C4-2B (cell line): ENCODE measurements at regions not wholly inside any gene's neighbourhood (a gene's known extent, or its start where the extent isn't known, plus 50 kb on each side); places are given as distances from the start of the nearest gene placed in this dataset.

ENCODE experiments used
- H3K27ac ChIP-seq: fragments of 450-650 bp; 2 replicates; pipeline ENCODE4 v1.5.1; 2017
- CTCF ChIP-seq: fragments of 450-650 bp; conservative IDR thresholded peaks from 2 replicates; pipeline ENCODE4 v1.5.1; 2017; ENCODE audit warnings: mild to moderate bottlenecking
- ZFX ChIP-seq: fragments of 450-650 bp; IDR thresholded peaks from 2 replicates; pipeline ENCODE4 v1.6.1; 2017

DNA sequence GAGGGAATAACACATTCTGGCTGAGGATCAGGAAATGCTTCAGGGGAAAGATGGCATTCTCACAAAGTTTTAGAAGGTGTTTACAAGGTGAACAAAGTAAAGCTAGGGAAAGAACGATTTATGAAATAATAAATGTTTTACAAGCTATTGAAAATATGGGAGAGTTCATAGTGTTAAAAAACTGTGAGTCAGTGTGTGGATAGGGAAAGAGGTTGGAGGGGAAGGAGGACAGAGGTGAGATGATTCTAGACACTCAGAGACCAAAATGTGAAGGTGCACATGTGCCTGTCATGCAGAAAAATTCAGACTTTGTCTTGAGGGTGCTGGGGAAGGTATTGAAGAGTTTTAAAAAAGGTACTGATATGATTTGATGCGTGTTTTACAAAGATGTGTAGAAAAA is 476.1 kb downstream of the TDRD3 start:
- H3K27ac ChIP-seq = no peak overlapping the region
- TF ChIP-seq CTCF (no peak), ZFX (no peak)

GRCh38 chr13:60869941-60870613 is 473.1 kb downstream of the TDRD3 start:
- no peak overlapping the region for H3K27ac ChIP-seq
- no peak for TF ChIP-seq CTCF
- TF ChIP-seq ZFX = no peak

- H3K27ac ChIP-seq = no peak overlapping the region
- TF ChIP-seq ZFX (no peak), CTCF (no peak)
These were observed 472.2 kb downstream of the TDRD3 start for GRCh38 chr13:60869225-60869624.

- no peak overlapping the region for H3K27ac ChIP-seq
- TF ChIP-seq ZFX (no peak), CTCF (no peak)
These were observed 465.0 kb downstream of the TDRD3 start for GRCh38 chr13:60862036-60862435.

- no peak for TF ChIP-seq CTCF
- no peak for TF ChIP-seq ZFX
- H3K27ac ChIP-seq = no peak overlapping the region
These were observed 460.7 kb downstream of the TDRD3 start for GRCh38 chr13:60857698-60858097.

DNA sequence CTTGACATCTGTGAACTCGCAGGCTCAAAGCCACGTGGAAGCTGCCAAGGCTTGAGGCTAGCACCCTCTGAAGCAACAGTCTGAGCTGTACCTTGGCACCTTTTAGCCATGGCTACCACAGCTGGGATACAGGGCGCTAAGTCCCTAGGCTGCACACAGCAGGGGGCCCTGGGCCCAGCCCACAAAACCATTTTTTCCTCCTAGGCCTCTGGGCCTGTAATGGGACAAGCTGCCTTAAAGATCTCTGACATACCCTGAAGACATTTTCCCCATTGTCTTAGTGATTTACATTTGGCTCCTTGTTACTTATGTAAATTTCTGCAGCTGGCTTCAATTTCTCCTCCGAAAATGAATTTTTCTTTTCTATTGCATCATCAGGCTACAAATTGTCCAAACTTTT is 455.9 kb downstream of the TDRD3 start:
- no peak for TF ChIP-seq ZFX
- TF ChIP-seq CTCF = no peak
- H3K27ac ChIP-seq = no peak overlapping the region

- TF ChIP-seq ZFX (no peak), CTCF (no peak)
- no peak overlapping the region for H3K27ac ChIP-seq
These were observed 454.4 kb downstream of the TDRD3 start for GRCh38 chr13:60851378-60851777.
